GM20000 (cell line): ENCODE measurements at regions not wholly inside any gene's neighbourhood (a gene's known extent, or its start where the extent isn't known, plus 50 kb on each side); places are given as distances from the start of the nearest gene placed in this dataset.
"Not testable (repeated sequence)": the region's sequence is repeated elsewhere in the genome, so short reads cannot be mapped to it uniquely, and the experiment has no call there.

Experiments used
- DNase-seq: peaks from one replicate; pipeline ENCODE4 v3.0.0; 2012; ENCODE audit warnings: low spot score
- TF ChIP-seq, protein P1 (sequence below): IDR thresholded peaks from 2 replicates; pipeline ENCODE4 v1.5.1; 2012; ENCODE audit warnings: mild to moderate bottlenecking, control low read depth; ENCODE audit errors: extremely low read depth, missing control alignments

DNA sequence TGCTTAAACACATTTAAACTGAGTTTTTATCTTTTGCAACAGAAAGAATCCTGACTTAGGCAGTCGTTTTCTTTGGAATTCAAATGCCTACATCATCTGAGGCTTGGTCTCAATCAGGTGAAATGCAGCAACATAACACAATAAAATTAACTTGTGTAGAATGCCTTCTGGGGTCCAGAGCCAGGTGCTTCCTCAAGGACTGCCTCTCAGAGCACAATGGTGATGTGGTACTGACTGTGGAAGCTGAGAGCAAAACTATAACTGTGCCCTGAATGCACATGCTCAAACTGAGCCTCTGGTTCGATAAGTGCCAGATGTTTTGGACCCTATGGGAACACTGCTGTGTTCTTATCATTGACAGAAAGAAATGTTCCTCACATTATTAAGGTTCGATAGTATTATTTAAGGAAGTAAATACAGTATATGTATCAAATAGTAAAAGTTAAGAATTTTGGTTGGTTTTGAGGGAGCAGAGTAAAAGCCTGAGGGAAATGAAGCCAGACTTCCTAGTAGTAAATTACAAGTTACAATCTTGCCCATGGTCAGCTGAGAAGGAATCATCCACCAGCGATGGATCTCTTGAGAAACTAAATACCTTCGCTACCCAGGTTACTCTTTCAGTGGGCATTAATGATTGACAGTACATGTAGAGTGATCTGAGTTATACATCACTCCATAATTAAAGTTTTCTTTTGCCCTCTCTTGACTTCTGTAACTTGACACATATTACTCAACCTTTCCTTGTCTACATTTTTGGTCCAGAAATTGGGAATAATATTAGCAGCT, 122.9 kb upstream of the ATP2B1 start:
- TF ChIP-seq, protein P1, sequence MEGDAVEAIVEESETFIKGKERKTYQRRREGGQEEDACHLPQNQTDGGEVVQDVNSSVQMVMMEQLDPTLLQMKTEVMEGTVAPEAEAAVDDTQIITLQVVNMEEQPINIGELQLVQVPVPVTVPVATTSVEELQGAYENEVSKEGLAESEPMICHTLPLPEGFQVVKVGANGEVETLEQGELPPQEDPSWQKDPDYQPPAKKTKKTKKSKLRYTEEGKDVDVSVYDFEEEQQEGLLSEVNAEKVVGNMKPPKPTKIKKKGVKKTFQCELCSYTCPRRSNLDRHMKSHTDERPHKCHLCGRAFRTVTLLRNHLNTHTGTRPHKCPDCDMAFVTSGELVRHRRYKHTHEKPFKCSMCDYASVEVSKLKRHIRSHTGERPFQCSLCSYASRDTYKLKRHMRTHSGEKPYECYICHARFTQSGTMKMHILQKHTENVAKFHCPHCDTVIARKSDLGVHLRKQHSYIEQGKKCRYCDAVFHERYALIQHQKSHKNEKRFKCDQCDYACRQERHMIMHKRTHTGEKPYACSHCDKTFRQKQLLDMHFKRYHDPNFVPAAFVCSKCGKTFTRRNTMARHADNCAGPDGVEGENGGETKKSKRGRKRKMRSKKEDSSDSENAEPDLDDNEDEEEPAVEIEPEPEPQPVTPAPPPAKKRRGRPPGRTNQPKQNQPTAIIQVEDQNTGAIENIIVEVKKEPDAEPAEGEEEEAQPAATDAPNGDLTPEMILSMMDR = no peak
- no peak for DNase-seq

DNA sequence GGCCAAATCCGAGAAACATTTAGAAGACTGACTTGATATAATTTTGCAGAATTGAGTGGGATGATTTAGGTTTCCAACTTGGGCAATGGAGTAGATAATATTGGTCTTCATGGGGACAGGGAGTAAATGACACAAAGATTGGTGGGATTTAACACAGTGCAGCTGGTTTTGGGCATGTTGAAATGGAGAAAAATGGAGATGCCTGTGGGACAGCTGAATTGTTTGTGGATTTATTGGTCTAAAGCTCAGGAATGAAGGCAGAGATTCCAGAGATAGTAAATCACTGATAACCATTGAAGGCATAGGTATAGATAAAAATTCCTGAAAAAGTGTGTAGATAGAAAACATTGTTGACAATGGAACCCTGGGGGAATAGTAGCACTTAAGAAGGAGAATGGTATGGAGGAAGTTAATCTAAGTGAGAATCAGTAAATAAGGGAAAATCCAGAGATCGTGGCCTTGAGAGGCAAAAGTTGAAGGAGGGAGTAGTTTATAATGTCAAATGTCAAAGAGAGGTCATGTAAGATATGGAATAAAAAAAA, 120.9 kb upstream of the ATP2B1 start:
- no peak for DNase-seq
- TF ChIP-seq, protein P1 = no peak

DNA sequence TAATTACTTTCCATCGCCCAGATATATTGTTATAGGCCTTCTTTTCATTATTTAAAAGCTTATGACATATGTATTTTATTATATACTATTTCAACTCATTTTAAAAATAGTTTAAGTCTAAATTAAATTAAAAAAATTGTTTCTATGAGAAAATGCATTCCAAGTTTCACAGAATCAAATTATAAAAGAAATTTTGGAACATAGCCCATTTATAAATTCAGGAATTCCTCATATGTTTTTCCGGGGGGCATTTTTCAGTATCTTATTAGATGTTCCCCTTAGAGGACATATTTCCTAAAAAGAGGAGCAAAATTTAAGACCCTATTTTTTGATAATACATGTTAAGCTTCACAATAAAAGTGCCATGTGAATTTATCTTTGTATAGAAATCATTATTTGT, 119.9 kb upstream of the ATP2B1 start:
- TF ChIP-seq, protein P1 = no peak
- DNase-seq = no peak

DNA sequence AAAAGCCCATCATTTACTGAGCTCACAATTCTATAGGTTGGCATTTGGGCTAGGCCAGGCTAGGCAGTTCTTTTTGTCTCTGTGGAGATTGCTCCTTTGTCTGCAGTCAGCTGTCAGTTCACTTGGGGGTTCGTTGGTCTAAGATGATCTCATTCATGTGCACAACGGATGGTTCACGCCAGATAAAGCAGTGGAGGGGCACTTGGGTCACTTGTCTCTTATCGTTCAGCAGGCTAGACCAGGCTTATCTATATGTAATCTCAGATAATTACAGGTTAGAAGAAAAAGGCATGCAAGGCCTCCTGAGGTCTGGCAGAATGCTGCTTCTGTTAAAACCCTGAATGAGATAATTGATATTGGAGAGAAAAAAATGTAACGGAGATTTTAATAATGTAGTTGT, 119.0 kb upstream of the ATP2B1 start:
- TF ChIP-seq, protein P1 = no peak
- DNase-seq = no peak

DNA sequence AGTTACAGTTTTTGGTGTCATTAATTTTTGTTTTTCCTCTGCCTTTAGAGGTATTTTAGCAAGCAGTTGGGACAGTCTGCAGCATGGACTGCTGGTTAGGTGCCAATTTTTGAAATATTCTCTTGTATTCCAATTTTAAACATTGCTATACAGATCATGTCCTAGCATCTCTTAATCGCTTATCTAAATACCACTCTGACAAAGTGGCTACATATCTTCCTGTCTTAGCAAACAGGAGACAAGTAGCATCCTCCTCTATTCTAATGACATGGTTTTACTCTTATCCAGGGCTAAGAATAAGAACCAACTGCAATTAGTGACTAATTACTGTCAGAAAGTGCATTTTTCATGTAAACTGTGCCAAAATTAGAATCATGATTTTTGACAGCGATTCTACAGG, 117.8 kb upstream of the ATP2B1 start:
- TF ChIP-seq, protein P1 = no peak
- DNase-seq = no peak

DNA sequence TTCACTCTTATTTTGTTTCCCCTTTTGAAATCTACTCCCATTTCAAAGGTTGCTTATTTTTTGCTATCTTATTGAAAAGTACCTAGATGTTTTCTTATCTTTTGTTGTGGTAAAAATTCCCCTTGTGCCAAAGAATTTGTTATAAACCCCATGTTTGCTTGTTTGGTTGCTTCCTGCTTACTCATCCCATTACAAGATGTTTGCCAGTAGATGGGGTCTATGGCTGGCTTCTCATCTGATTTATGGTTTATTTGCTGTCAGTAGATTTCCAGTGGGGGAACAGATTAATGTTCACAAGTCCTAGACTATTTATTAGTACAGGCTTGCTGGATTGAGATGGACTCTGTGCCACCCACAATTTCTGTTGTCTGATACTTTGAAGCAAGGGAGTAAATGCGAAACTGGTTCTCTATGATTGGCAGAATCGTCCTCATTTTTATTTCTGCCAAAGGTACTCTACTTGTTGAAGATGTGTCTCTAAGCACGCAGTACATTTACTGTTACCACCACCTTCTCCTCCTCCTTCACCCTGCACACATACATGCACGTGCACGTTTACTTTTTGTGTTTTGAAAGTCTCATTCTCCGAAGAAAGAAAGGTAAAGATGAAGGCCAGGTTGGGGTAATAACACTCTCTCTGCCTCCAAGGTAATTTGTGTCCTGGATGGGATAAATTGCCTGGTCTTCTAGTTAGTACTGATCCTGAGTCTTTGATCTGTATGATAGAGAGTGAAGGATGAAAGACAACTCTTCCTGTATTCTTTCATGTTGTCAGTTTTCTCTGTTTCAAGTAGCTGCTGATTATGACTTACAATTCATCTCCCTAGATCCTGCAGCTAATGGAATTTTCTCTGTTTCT, 117.2 kb upstream of the ATP2B1 start:
- no peak for DNase-seq
- TF ChIP-seq, protein P1 = no peak

DNA sequence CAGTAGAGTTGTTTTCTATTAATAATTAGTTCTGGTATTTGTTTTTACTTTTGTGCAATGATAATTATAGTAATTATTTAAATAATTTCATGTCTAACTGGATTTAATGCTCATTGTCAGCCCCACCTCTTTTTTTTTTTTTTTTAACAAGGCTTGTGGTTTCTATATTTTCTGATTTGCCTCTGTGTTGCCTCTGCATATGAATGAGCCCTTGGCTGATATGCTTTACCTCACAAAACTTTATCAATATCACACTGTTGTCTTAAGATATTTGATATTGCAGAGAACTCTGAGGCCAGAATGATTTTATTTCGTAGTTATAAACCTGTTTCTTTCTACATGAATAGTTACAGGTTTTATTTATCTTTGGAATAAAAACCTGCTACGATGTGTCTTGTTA, 116.2 kb upstream of the ATP2B1 start:
- TF ChIP-seq, protein P1 = no peak
- DNase-seq = no peak

DNA sequence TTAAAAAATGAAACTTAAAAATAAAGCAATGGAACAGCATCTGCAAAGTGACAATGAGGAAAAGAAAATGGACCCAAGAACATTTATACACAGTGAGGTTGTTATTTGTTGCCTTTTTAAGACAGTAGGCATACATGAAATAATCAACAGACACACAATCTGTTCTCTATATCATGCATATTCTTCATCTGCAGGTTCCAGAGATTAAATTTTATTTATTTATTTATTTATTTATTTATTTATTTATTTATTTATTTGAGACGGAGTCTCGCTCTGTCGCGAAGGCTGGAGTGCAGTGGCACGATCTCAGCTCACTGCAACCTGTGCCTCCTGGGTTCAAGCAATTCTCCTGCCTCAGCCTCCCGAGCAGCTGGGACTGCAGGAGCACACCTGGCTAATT, 114.4 kb upstream of the ATP2B1 start:
- not testable (repeated sequence) for DNase-seq
